HG03060 (cell line): ENCODE measurements at regions not wholly inside any gene's neighbourhood (a gene's known extent, or its start where the extent isn't known, plus 50 kb on each side); places are given as distances from the start of the nearest gene placed in this dataset.

Experiments used
- ATAC-seq: cut with Tn5 transposase; IDR thresholded peaks from one replicate; pipeline ENCODE4 v1.9.1; 2021; ENCODE audit warnings: low read depth, moderate number of reproducible peaks; ENCODE audit not compliant: unreplicated experiment

DNA sequence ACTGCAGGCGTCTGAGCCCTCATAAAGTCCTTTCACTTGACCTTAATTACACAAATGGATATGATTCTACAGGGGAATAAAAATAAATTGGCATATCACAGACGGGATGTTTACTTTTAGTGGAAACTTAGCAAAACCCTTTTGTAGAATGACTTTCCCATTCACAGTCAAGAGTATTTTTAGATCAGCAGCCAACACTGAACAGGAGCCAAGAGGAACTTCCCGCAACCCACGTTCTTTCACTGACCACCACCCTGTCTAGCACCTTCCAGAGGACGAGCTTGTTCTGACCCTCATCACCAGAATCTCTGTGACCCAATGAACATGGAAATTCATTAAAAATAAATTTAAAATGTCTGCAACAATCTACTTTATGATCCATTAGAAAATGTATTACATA is 119.0 kb upstream of the SNTG2 start:
- no peak for ATAC-seq

DNA sequence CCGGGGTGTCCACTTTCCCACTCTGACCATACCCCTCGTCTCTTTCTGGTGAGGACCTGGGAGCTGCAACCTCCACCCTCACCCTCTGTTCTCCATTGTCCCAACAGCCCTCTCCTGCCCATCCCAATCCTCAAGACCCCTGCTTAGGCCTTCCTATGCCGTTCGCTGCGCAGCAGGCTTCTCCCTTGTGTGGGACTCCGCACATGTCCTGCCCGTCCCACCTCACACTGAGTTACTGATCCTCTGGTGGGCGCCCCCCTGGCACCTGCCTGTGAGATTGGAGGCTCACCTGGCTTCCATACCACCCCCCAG is 119.5 kb upstream of the SNTG2 start:
- ATAC-seq = no peak

DNA sequence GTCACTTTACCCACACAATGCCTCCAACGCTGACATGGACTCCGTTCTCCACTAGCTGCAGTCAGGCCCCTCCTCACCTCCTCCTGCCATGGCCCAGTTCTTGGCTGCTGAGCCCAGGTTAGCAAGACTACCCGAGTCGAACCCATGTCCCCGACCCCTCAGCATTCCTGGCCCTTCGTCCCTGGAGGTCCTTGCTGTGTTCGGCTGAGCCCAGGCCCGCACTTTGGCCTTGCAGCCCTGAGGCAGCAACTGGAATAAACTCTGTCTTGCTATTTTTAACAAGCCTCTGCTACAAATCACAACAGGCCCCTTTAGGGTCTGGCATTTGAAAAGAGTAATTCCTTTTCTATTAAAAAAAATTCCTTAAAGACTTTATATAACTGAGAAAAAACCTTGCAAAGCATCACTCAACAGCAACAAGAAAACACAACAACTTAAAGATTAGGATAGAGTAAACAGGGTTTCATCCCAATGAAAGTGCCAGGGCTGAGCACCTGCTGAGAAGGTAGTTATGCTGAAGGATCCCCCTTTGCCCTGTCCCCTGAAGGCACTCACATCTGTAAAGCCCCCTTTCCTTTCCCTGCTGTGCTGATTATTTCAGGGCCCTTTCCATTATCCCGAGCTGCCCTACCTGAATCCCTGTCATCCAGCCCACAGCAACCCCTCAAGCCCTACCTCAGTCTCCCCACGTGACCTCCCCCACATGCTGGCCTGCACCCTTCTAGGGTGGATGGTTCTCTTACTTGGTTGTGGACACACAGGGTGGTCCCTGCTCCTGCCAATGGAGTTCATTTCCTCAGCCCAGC is 120.0 kb upstream of the SNTG2 start:
- ATAC-seq = no peak

DNA sequence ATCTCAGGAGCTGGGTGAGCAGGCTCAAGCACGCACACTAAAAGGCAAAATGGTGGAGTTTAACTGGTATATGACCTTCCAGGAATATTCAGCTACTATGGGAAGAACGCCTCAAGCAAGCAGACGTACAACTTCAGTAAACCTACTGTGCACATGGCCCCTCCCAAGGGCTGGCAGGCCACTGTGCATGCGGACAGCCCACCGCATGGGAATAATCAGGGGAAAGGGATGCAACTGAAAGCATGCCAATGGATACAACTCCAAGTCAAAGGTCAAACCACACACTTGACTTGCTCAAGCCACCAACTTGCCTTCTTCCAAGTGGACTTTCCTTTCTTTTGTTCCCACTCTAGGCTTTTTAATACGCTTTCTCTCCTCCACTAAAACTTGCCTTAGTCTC is 121.6 kb upstream of the SNTG2 start:
- no peak for ATAC-seq

DNA sequence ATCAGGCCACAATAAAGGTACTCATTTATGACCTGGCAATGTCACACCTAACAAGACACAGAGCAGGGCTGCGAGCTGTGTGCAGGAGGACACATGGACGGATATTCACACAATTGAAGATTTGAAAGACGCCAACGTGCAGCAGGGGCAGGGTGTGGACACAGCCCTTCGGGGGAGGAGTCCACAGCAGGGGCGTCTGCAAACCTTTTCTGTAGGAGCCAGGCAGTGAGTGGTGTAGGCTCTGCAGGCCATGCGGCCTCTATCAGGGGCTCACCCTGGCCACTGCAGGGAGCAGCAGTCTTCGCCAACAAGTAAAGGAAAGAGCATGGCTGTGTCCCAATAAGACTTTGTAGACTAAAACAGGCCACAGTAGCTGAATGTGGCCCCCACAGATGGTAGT is 125.7 kb upstream of the SNTG2 start:
- no peak for ATAC-seq

DNA sequence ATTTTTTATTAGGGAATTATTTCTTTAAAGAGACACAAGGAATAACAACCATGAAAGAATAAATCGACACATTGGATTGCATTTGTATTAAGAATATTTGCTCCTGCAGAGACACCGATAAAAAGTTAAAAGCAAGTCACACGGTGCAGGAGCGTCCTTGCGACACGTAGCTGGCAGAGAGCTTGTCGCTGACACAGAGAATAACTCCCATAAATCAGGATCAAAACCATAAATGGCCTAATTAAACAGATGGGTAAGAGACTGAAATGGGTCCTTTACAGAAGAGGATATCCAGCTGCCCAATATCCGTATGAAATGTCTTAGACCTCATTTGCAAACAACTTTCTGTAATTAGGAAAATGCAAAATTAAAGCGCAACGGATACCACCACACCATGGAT is 126.1 kb upstream of the SNTG2 start:
- ATAC-seq = no peak

DNA sequence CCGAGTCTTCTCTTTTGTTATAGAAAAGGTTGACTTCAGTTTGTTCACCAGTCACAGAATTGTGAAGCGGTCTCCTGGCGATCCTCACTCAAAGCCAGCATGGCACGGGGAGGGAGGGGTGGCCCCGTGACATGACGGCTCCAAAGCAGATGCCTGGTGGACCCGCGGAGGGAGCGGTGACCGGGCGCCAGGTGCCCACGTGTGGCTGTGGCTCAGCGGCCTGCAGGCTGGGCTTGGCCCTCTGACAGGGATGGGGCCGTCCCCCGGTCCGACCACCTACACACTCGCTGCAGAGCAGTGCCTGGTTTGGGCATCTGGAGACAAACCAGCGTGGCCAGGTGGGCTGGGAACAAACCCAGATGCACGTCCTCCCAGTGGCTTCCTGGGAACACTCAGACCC is 129.1 kb upstream of the SNTG2 start:
- no peak for ATAC-seq

DNA sequence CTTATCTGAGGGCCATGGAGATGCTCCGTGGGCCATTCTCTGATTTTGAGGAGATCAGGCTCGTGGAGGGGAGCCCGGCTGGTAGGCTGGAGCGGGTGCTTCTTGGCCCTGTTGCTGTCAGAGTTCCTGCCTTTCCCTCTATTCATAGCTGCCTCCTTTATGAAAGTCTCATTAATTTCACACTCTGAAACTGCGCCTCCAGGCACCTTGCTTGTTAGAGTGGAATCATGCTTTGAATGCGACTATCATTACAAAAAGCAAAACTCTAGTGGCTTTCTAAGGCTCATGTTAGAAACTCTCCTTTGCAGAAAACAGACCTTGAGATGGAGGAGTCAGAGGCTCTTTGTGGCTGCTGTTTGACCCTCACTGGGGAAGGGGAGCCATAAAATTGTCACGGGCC is 131.0 kb upstream of the SNTG2 start:
- ATAC-seq = no peak

DNA sequence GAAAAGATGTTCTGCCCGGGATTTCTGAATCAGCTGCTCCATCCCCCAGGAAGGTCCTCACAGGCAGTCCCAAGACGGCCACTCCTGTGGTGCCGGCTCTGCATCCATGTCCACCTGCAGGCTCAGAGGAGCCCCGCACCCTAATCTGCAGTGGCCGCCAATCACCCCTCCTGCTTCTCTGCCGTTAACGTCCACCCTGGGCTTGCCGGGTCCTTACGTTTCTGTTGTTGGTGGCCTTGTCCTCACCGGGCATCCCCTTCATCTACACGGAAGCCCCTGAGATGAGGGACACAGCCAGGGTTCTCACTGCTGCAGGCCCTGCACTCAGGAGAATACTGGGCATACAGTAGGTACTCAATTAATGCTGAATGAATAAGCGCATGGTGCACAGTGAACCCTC is 131.5 kb upstream of the SNTG2 start:
- no peak for ATAC-seq

DNA sequence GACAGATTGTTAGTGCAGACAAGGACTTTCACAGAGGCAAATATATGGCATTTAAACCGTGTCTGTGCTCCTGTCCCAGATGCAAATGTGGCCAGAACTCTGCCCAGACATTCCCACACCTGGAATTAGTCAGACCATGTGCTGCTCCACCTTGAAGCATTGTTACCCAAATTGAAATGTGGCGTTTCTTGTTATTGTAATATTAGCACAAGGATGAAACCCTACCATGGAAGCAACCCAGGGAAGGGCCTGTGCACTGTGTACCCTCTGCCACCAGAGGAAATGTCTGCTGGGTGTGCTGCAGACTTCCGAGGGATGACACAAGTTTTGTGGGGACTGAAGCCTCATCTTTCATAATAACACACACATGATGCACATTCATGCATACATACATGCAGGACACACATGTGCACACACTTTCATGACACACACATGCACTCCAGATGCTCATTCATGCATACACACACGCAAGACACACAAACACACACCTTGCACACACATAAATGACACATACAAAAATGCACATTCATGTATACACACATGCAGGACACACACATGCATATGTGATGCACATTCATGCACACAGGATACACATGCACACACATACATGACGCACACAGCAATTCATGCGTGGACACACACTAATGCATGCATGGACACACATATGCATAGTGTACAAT is 133.2 kb upstream of the SNTG2 start:
- ATAC-seq = no peak

DNA sequence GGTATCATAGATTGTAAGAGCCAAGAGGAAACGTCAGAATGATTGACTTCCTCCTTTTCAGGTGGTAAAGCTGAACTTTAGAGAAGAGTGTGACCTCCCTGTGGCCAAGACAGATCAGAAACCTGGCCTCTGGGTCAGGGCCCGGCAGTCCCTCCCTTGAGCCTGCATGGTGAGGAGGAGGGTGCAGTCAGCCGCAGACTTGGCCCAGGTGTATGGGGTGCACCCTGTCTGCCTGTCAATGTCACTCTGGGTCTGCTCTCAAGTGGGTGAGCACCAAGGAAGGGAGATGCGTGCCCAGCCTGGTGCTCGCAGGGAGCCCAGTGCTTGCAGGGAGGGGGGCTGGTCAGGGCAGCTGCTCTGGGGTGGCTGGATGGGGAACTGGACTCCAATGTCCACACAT is 134.4 kb upstream of the SNTG2 start:
- no peak for ATAC-seq

DNA sequence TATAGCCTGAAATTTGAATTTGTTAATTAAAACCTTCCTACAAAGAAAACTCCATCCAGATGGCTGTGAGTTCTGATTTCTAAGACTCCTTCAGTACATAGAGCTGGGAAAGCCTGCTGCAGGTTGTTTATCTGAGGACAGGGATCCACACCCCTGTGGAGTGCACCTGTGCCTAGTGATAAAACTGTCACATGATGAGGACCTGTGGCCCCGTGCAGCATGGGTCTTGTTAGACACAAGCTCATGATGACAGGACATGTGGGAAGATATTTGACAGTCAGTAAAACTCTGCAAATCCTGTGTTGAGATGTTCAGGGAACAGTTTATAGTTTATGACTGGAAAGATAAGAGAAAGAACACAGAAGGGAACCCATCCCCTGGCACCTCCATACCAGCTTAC is 133.2 kb upstream of the TMEM18 start:
- no peak for ATAC-seq

DNA sequence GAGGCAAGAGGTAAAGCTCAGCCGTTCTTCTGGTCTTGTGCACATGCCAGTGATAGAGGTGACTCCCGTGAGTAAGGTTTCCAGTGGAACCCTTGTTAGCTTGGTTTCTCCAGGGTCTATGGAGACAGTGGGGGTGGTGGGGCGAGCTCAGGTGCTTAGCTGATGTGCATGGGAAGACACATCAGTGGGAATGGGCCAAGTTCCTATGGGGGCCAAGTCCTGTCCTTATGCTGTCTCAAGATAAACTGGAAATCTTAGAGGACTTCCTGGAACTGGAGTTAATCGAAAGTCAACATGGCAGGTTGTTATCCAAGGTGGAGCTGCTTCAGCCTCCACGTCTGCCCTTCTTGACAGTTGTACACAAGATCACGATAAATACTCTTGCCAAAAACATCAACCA is 130.1 kb upstream of the TMEM18 start:
- no peak for ATAC-seq

DNA sequence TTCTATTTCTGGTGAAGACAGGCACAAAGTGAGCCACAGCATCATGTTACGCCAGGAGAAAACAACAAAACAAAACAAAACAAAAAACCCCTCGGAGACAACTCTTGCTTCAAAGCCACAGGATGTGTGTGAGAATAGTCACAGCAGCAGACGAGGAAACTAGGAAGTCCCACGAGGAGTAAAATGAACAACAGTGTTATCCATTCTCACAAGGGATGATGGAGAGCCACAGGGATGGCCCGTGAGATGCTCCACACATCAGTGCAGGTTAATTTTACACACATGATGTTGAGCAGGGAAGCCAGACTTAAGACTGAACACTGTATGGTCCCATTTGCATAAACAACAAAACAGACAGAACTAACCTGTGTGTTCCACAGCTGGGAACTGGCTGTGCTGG is 128.5 kb upstream of the TMEM18 start:
- ATAC-seq = no peak

DNA sequence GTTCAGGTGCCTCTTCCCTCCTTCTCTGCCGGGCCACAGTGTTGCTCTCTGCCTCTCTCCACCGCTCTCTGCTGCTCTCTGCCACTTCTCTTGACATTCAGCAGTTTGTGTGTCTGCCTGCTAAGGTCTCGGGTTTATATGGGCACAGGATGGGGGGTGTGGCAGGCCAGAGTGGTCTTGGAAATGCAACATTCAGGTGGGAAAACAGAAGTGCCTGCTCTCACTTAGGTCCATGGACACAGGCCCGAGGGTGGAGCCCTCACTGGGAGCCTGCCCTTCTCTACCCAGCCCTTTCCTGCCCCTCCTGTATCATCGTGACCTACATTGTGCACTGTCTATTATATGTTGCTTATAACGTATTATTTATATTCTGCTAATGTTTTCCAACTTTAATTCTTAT is 120.8 kb upstream of the TMEM18 start:
- no peak for ATAC-seq

DNA sequence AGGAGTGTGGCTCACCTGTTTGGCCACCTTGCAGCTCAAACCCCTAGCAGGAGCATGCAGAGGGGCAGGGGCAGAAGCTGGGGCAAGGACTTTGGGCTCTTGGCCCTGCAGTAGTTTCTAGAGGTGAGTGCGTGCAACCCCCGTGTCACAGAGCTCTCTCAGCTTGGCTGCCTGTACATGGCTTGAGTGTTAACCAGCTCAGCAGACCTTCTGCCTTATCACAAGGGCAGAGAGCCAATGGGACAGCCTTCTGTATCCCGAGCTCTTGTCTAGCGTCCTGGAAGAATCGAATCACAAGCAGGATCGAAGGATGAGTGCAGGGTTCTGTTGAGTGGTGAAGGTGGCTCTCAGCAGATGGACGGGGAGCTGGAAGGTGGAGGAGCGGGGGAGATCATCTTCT is 120.3 kb upstream of the TMEM18 start:
- no peak for ATAC-seq

DNA sequence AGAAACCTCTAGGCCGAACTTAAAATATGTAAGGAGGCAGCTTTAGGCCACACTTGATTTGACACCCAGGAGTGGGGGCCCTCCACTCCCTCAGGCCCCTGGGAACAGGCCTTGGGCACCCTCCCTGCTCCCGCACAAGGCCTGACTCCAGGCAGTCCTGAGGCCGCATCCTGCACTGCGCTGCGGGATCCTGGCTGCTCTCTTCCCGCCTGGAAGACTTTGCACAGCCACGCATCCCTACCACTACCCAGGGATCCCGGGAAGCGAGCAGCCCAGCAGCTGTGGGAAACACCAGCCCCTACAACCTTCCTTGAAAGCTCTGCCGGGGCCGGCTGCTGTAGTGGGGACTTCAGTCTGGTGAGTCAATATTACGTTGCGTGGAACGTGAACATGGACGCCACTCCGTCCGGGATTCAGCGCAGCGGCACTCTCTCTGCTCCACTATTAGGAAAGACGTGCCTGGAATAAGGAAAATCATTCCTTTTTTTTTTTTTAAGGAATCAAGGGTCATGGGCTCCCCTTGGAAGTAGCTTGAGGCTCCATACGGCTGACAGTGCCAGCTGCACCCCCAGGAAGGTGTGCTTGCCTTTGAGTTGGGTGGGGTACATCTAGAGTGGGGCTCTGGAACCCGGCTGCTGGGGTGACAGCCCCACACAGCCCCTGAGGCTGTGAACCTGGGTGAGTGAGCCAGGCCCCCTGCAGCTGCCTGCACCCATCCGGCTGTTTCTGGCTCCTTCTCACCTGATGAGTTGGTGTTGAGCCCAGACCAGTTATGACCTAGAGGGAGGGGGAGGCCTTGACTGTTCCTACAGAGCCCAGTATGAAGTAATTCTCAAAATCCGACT is 119.2 kb upstream of the TMEM18 start:
- no peak for ATAC-seq

DNA sequence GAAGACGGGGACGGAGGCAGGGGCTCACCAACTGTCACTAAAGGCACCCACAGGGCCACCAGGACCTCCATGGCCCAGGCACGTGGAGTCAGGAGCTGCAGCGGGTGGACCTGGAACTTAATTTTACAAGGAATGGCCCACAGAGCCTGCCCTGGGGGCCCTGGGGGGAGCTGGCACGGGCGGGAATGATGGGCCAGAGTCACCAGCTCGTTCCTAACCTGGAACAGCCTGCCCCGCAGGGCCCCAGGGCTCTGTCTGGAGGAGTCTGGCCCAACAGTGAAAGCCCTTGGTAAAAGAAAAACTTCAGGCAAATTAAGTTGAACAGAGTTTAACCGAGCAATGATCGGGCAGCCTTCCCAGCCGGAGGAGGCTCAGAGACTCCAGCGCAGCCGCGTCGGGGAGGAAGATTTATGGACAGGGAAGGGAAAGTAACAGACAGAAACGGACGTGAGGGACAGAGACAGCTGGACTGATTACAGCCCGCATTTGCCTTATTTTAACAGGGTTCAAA is 118.4 kb upstream of the TMEM18 start:
- ATAC-seq = no peak

DNA sequence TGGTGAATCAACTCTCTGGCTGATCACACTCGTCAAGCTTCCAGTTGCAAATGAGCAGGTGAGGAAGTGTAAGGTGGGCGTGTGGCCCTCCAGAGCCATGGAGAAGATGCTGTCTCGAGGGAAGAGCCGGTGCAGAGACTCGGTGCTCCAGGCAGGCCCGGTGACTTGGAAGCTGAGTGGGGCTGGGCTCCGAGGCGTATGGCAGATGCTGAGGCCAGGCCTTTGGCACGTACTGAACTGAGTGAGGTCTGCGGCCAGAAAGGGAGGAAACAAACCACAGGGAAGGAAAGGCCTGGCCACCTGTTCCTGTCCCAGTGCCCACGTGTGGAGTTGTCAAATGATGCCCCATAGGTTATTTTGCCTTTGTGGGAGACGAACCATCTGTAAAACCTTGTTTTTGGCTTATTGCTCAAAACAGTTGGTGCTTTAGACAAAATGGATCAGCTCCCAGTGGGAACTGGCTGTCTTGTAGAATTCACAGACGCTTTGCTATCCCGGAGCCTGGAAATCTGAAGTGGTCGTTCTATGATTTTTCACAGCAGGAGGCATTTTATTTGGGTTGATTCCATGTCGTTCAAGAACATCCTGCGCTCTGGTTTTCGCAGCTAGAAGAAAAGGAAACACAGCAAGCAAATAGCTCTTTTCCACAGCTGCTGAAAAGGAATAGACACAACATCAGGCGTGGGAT is 117.5 kb upstream of the TMEM18 start:
- no peak for ATAC-seq

DNA sequence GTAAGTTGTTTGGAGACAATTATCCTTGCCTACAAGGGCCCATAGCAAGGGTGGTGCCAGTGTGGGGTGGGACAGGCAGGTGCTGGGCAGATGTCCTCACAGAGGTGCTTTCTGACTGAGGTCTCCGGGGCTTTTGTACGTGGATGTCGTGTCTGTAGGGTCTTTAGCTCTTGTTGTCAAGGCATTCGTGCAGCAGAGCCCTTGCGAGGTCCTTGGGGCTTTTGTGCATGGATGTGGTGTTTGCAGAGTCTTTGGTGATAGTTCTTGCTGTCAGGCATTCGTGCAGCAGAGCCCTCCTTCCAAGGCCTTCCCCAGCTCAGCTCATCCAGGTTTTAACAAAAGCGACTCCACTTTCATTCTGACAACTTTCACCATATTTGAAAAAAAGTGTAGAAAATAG is 116.0 kb upstream of the TMEM18 start:
- no peak for ATAC-seq

DNA sequence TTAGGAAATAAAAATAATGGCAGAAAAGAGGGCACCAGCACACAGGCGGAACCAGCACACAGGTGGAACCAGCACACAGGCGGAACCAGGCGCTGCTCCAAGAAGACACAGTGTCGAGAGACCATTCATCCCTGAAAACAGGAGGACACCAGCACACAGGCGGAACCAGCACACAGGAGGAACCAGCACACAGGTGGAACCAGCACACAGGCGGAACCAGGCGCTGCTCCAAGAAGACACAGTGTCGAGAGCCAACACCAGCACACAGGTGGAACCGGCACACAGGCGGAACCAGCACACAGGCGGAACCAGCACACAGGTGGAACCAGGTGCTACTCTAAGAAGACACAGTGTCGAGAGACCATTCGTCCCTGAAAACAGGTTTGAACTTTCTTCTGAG is 115.5 kb upstream of the TMEM18 start:
- ATAC-seq = no peak
